GM21619 (cell line): ENCODE measurements at regions not wholly inside any gene's neighbourhood (a gene's known extent, or its start where the extent isn't known, plus 50 kb on each side); places are given as distances from the start of the nearest gene placed in this dataset.
"Not testable (repeated sequence)": the region's sequence is repeated elsewhere in the genome, so short reads cannot be mapped to it uniquely, and the experiment has no call there.

Source experiments
- ATAC-seq: cut with Tn5 transposase; IDR thresholded peaks from one replicate; pipeline ENCODE4 v1.9.1; 2021; ENCODE audit not compliant: unreplicated experiment

DNA sequence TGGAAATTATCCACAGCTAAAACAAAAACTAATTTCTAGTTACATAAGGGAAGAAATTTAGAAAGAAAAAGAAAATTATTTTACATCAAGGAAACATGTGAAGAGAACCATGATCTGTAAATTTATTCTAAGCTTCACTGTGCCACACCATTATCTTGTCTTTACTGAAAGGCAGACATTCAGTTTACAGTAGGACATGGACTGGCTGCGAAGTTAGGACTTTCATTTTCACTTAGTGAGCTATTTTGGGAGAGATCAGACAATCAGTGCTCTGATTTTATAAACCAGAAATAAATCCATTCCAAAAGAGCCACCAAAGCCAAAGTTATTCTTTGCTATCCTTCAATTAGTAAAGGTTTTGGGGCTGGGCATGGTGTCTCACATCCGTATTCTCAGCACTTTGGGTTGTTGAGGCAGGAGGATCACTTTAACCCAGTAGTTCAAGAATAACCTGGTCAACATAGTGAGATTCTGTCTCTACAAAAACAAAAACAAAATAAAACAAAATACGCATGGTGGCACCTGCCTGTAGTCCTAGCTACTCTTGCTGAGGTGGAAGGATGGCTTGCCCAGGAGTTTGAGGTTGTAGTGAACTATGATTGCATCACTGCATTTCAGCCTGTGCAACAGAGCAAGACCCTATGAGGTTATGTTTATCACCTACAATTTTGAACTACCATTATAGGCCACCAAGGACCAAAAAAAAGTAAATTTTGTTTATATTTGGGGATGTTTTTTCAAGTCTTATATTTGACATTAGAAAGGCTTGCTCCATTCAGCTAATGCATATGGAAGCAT lies 1084.8 kb upstream of the ATXN7L3B start:
- peak; percentile 70 for ATAC-seq

DNA sequence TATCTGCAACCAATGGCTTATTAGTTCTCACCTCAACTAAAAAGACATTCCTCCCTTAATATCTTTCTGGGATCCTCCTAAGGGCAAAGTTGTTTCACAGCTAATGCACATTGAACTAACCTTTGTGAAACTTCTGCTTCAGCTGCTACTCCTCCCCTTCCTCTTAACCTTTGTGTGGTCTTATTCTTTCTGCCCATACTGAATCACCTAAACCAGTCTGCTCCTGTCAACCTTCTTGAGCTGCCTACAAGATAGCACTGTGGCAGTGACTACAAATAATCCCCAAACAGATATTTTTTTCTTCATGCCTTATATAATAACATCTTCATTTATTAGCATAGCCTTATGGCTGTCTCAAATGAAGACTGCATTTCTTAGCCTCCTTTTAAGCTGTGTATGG lies 1077.4 kb upstream of the ATXN7L3B start:
- ATAC-seq: no peak

DNA sequence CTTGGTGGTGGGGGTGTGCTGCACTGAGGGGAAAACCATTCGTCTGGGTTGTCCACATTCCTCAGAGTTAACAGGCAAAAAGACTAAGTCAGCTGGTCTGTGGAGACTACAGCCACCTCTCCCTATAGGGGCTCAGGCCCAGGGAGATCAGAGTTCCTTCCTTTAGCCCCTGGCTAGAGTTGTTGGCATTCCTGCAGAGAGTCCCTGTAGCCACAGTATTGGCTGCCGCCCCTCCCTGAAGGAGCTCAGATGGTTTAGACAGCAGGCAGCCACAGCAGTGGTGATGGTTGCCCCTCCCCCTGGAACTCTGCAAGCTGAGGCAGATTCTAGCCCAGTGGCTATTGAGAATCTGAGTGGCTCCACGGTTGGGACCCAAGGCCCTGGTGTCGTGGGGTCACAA lies 1072.5 kb upstream of the ATXN7L3B start:
- ATAC-seq: no peak

DNA sequence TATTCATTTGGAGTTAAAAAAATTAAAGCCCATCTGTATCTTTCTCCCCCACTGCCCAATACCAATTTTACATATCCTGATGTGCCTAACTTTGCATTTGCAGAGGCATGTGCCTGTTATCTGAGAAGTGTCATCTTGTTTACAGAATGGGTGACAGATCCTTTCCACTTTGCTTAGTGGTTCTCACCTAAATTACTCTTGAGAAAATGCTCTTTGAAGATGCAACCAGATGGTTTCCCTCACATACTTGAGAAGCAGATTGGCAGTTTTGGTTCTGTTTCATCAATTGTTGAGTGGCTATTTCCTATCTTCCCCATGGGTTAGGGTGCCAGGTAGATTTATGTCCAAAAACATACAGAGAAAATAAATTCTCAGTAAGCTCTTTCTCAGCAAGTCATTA lies 1051.4 kb upstream of the ATXN7L3B start:
- no peak for ATAC-seq

GRCh38 chr12:73506611-73507010 lies 1031.0 kb upstream of the ATXN7L3B start:
- ATAC-seq: no peak

DNA sequence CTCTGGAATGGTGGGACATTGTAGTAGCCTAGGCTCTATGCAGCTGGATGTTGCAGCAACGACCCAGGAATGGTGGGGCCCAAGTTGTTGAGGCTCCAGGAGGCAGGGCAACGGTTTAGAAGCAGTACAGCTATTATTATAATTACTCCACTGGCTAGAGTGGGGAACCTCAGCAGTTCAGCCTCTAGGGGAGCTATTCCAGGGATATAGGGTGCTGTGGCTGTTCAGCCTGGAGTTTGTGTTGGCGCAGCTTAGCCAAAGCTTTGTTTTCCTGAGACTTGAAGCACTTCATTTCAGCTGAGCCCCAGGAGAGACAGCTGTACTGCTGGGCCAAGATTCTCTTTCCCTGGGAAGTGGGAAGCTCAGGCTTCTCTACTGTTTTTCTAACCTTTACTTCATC lies 1023.0 kb upstream of the ATXN7L3B start:
- ATAC-seq: no peak

GRCh38 chr12:73517859-73518258 lies 1019.8 kb upstream of the ATXN7L3B start:
- no peak for ATAC-seq

DNA sequence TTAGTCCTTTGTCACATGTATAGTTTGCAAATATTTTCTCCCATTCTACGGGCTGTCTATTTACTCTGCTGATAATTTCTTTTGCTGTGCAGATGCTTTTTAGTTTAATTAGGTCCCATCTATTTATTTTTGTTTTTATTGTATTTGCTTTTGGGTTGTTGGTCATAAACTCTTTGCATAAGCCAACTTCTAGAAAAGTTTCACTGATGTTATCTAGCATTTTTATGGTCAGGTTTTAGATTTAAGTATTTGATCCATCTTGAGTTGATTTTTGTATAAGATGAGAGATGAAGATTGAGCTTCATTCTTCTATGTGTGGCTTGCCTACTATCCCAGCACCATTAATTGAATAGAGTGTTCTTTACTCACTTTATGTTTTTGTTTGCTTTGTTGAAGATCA lies 1008.4 kb upstream of the ATXN7L3B start:
- no peak for ATAC-seq

- ATAC-seq: no peak
Measured at GRCh38 chr12:73529954-73530353, 1007.7 kb upstream of the ATXN7L3B start.

GRCh38 chr12:73531752-73532151 lies 1005.9 kb upstream of the ATXN7L3B start:
- no peak for ATAC-seq

DNA sequence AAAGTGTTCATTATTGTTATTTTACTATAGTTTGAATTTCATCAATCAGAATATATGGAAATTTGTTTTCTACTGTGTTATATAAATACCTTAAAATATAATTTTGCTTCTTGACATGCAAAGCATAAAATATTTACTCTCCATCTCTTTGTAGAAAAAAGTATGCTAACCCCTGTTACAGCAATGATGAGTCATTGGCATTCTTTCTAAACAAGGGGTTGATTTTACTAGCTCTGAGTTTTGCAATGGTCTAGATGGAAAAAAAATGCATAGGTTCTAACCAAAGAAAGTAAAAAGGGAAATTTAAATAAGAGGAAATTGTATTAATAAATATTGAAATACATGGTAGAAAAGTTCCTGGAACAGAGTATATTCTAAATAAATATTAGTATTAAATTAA lies 990.2 kb upstream of the ATXN7L3B start:
- no peak for ATAC-seq

GRCh38 chr12:73585136-73585535 lies 952.5 kb upstream of the ATXN7L3B start:
- ATAC-seq: no peak

- no peak for ATAC-seq
Measured at GRCh38 chr12:73589220-73589619, 948.4 kb upstream of the ATXN7L3B start.

DNA sequence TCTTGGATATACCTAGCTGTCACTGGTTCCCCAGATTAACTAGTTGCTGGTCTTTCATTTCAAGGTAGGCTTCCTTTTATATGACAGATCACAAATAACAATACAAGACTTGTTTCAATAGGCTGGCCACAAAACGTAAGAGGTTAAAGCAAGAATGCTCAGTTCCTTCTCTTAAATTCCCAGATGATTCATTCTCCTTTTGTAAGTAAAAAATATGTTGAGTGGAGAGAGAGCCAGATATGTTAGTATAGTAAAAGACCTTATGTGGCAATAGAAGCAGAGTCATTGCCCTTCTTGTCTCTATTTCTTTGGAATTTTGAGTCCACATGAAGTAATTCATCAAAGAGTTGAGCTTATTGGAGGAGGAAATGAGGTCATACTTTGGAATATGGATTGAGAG lies 939.0 kb upstream of the ATXN7L3B start:
- ATAC-seq: no peak

GRCh38 chr12:73599268-73599667 lies 938.4 kb upstream of the ATXN7L3B start:
- no peak for ATAC-seq

GRCh38 chr12:73605925-73606324 lies 931.7 kb upstream of the ATXN7L3B start:
- not testable (repeated sequence) for ATAC-seq

- no peak for ATAC-seq
Measured at GRCh38 chr12:73612551-73612950, 925.1 kb upstream of the ATXN7L3B start.

GRCh38 chr12:73623421-73623820 lies 914.2 kb upstream of the ATXN7L3B start:
- ATAC-seq: no peak

- ATAC-seq: no peak
Measured at GRCh38 chr12:73625226-73625625, 912.4 kb upstream of the ATXN7L3B start.

GRCh38 chr12:73629171-73629570 lies 908.5 kb upstream of the ATXN7L3B start:
- ATAC-seq: no peak

DNA sequence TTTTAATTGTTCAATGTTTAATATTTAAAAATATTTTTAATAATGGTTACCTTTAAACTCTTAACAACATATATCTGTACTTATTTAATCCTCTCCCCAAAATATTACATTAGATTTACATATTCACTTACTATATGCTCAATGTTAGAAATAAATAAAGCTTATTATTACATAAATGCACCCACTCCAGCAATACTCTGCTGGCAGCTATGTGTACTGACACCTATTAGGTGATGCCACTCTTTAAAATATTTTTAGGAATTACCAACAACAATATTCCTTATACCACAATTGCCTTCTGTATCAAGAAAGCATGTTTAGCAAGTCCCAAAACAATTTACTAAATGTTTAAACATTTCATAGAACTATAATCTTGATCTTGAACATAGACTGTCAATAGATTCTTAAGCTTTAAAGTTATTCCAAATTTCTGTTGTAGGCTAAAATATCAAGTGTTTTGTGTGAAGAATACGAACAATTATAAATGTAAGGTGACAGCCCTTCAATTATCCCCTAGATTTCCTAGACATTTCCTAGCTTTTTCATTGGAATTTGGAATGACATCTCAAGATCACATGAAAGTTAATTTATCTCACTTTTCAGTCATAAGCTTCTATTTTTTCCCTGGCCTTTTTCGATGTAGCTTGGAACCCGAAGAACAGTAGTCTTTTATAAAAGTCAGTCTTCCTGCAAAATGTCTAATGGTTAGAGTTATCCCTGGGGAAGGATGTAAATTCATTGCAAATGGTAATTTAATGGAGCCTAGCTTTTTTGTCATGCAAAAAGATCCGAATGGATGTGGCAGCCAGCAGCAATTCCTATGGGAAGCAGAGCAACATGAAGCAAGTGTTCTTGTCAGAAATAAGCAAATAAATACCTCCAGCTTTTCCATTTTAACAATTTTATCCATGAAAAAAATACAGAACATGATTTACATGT lies 907.5 kb upstream of the ATXN7L3B start:
- ATAC-seq: no peak

GRCh38 chr12:73632191-73632590 lies 905.4 kb upstream of the ATXN7L3B start:
- no peak for ATAC-seq
